HEK293 (cell line): ENCODE measurements at regions not wholly inside any gene's neighbourhood (a gene's known extent, or its start where the extent isn't known, plus 50 kb on each side); places are given as distances from the start of the nearest gene placed in this dataset.

Source experiments
- CTCF ChIP-seq: fragments of 450-650 bp; formaldehyde crosslinking; IDR thresholded peaks from 2 replicates; pipeline ENCODE4 v1.5.1; 2016; ENCODE audit warnings: missing biosample characterization, missing genetic modification characterization
- SP2 ChIP-seq: fragments of 450-650 bp; formaldehyde crosslinking; IDR thresholded peaks from 2 replicates; pipeline ENCODE4 v1.5.1; 2016; ENCODE audit warnings: missing biosample characterization, missing genetic modification characterization

- TF ChIP-seq CTCF (tag by site-specific recombination), result no peak
- TF ChIP-seq SP2, result no peak
Measured at GRCh38 chr1:113211467-113211866, 138.5 kb downstream of the LRIG2 start.
